ENCODE measurements at regions not wholly inside any gene's neighbourhood (a gene's known extent, or its start where the extent isn't known, plus 50 kb on each side); places are given as distances from the start of the nearest gene placed in this dataset.

GRCh38 chr2:129760669-129761068 lies 218.8 kb upstream of the RAB6C start:
- no peak for FAIRE-seq
- intact Hi-C loops (cut with micrococcal nuclease) (no loop called here), dilution Hi-C loops (cut with MboI; ENCODE audit: extremely low pct_ligation_motif_present, low sequenced_read_pairs) (no loop called here)
- ChIA-PET CTCF (no interaction called here), POLR2A (no interaction called here)
- no TSS peak for BruUV-seq (replicated peaks)
- TF ChIP-seq, protein P1, sequence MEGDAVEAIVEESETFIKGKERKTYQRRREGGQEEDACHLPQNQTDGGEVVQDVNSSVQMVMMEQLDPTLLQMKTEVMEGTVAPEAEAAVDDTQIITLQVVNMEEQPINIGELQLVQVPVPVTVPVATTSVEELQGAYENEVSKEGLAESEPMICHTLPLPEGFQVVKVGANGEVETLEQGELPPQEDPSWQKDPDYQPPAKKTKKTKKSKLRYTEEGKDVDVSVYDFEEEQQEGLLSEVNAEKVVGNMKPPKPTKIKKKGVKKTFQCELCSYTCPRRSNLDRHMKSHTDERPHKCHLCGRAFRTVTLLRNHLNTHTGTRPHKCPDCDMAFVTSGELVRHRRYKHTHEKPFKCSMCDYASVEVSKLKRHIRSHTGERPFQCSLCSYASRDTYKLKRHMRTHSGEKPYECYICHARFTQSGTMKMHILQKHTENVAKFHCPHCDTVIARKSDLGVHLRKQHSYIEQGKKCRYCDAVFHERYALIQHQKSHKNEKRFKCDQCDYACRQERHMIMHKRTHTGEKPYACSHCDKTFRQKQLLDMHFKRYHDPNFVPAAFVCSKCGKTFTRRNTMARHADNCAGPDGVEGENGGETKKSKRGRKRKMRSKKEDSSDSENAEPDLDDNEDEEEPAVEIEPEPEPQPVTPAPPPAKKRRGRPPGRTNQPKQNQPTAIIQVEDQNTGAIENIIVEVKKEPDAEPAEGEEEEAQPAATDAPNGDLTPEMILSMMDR (IDR thresholded peaks at IDR 0.05; ENCODE audit: extremely low read depth in 1 of 2, insufficient read depth in 1 of 2, low read depth in 1 of 2, low read length in 2 of 2), result no peak
- H3K4me1 ChIP-seq (ENCODE audit: control insufficient read depth, extremely low read depth, insufficient read depth, low read length), result no peaks in the 10 kb centered on the region
- H3K9ac ChIP-seq (replicated peaks; ENCODE audit: extremely low read depth, insufficient read depth, low read length), result no peak overlapping the region
- no peak for DNase-seq (ENCODE audit: low read depth, low spot score)
- H3K9me1 ChIP-seq (replicated peaks; ENCODE audit: control insufficient read depth, extremely low read depth, insufficient read depth, low read length), result no peaks in the 10 kb centered on the region
- no peak overlapping the region for H3K27ac ChIP-seq (ENCODE audit: insufficient read depth, low read depth, low read length)
- H3K27me3 ChIP-seq (ENCODE audit: control insufficient read depth in 2 of 2, insufficient read depth in 2 of 2, low read length in 2 of 2), result no peaks in the 10 kb centered on the region
- no peak overlapping the region for H3K4me2 ChIP-seq (ENCODE audit: insufficient read depth, low read length)
- no peak overlapping the region for H2AFZ ChIP-seq (ENCODE audit: low read depth, low read length)
- H3K36me3 ChIP-seq (ENCODE audit: control insufficient read depth in 2 of 2, extremely low read depth in 1 of 2, insufficient read depth in 2 of 2, low read length in 2 of 2), result no peaks in the 10 kb centered on the region
- H3K4me3 ChIP-seq (replicated peaks in 1 of 3; ENCODE audit: insufficient read depth in 1 of 3, low read depth in 1 of 3, low read length in 3 of 3), result no peak overlapping the region
- peaks cover 2% of the 10 kb centered on the region for H3K9me3 ChIP-seq (replicated peaks; ENCODE audit: control insufficient read depth, insufficient read depth, low read length)
- no peaks in the 10 kb centered on the region for H4K20me1 ChIP-seq (replicated peaks; ENCODE audit: control insufficient read depth, extremely low read depth, insufficient read depth, low read length)
- H3K79me2 ChIP-seq (ENCODE audit: control insufficient read depth, insufficient read depth, low read length), result no peaks in the 10 kb centered on the region

GRCh38 chr2:129761569-129762021 lies 217.9 kb upstream of the RAB6C start:
- ChIA-PET CTCF (no interaction called here), POLR2A (no interaction called here)
- BruUV-seq (replicated peaks), result no TSS peak
- TF ChIP-seq, protein P1 (IDR thresholded peaks at IDR 0.05; ENCODE audit: extremely low read depth in 1 of 2, insufficient read depth in 1 of 2, low read depth in 1 of 2, low read length in 2 of 2), result no peak
- TF ChIP-seq JUN (IDR thresholded peaks at IDR 0.05; ENCODE audit: borderline replicate concordance, insufficient read depth, insufficient read length, low read depth) (no peak), FOS (IDR thresholded peaks at IDR 0.05; ENCODE audit: borderline replicate concordance, insufficient read depth, low read length) (no peak), GATA2 (IDR thresholded peaks at IDR 0.05; ENCODE audit: insufficient read depth, insufficient read length, low read depth, low read length) (no peak), EZH2 (IDR thresholded peaks at IDR 0.05; ENCODE audit: borderline replicate concordance, low read depth, low read length, severe bottlenecking) (no peak), MYC (IDR thresholded peaks at IDR 0.05; ENCODE audit: low read depth, low read length) (no peak), MAX (IDR thresholded peaks at IDR 0.05; ENCODE audit: insufficient read depth, insufficient read length) (no peak), POLR2AphosphoS5 (IDR thresholded peaks at IDR 0.05; ENCODE audit: insufficient read depth, low read depth, low read length) (no peak), POLR2A (IDR thresholded peaks at IDR 0.05; ENCODE audit: low read depth, low read length) (no peak)
- Histone ChIP-seq H3K27ac (ENCODE audit: insufficient read depth, low read depth, low read length) (no peak overlapping the region), H3K9me3 (replicated peaks; ENCODE audit: control insufficient read depth, insufficient read depth, low read length) (peaks cover 4% of the 10 kb centered on the region), H3K9ac (replicated peaks; ENCODE audit: extremely low read depth, insufficient read depth, low read length) (no peak overlapping the region), H3K4me1 (ENCODE audit: control insufficient read depth, extremely low read depth, insufficient read depth, low read length) (no peaks in the 10 kb centered on the region), H3K27me3 (ENCODE audit: control insufficient read depth in 2 of 2, insufficient read depth in 2 of 2, low read length in 2 of 2) (no peaks in the 10 kb centered on the region), H3K4me3 (replicated peaks in 1 of 3; ENCODE audit: insufficient read depth in 1 of 3, low read depth in 1 of 3, low read length in 3 of 3) (no peak overlapping the region), H4K20me1 (replicated peaks; ENCODE audit: control insufficient read depth, extremely low read depth, insufficient read depth, low read length) (no peaks in the 10 kb centered on the region), H3K9me1 (replicated peaks; ENCODE audit: control insufficient read depth, extremely low read depth, insufficient read depth, low read length) (no peaks in the 10 kb centered on the region), H3K4me2 (ENCODE audit: insufficient read depth, low read length) (no peak overlapping the region), H2AFZ (ENCODE audit: low read depth, low read length) (no peak overlapping the region), H3K36me3 (ENCODE audit: control insufficient read depth in 2 of 2, extremely low read depth in 1 of 2, insufficient read depth in 2 of 2, low read length in 2 of 2) (no peaks in the 10 kb centered on the region), H3K79me2 (ENCODE audit: control insufficient read depth, insufficient read depth, low read length) (no peaks in the 10 kb centered on the region)
- intact Hi-C loops (cut with micrococcal nuclease) (no loop called here), dilution Hi-C loops (cut with MboI; ENCODE audit: extremely low pct_ligation_motif_present, low sequenced_read_pairs) (no loop called here)
- DNase-seq (ENCODE audit: low read depth, low spot score) (no peak), FAIRE-seq (no peak)
